ENCODE measurements at regions not wholly inside any gene's neighbourhood (a gene's known extent, or its start where the extent isn't known, plus 50 kb on each side); places are given as distances from the start of the nearest gene placed in this dataset.

DNA sequence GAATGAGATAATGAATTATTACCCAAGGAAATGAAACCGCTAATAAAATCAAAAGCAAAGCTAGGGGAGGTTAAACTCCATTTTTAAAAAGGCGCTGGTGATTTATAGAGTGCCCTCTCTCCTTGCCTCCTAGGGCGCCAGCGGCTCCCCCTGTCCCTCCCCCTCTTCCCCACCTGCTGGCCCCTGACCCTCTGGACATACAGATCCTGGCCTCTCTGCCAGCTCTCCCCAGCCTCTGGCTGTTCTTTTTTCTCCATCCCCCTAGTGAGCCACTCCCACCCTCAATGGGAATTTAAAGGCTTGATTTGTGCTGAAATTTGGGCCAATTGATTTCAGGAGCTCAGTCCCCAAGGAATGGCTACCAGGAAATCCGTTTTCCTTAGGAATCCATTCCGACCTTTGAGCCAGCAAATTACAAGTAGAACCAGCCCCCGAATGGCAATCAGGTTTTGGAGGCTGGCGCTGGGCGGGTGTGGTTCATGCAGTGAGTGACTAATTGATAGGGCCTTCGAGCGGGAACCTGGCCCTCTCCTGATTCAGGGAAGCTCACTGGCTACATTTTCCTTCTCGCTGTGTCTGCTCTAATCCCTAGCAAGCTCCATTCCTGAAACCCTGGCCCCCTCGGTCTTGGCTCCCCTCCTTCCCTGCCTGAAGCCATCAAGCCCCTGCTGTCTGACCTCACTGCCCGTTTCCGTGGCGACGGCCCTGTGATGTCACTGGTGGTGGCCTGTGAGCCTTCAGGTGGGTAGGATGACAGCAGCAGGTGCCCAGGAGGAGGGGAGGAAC is 141.9 kb upstream of the SDK2 start:
- no peak for ATAC-seq

DNA sequence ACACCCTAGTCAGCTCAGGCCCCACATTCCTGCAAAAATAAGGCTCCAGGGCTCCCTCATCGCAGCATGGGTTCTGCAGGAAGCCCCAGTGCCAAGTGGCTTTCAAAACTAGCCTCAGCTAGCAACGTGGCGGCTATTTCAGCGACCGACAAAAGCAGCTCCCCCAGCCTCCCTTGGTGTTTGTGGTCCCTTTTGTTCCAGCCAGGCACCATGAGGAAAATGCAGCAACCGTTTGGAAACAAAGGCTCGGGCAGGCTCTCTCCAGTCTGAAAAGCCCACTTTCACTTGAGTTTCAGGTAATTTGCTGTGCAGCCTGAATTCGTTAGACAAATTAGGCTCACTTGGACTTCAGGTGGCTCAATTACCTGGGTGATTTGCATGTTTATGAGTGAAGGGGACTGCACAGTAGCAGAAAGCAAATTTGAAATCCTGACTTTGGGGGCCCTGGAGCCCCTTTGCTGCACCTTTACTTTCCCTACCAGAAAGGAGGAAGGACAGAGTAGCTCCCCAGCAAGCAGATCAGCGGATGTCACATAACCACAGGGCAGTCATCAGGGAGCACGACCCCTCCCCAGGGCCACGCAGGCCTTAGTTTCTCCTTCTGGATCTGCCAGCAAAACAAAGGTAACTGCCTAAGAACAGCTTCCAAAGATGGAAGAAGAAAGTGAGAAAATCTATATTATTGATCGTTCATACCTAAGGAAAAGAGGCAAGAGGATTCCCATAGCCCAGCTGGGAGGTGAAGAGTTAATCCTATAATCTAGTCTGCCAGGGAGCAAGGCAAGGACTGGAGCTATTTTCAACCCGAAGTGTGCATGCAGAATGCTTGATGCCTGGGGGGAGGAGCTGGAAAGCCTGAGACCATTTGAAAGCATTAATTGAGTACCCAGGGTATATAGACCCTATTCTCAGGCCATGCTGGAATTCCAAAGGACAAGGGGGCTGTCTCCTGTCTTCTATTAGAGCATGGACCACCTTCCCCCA is 143.1 kb upstream of the SDK2 start:
- ATAC-seq = no peak

DNA sequence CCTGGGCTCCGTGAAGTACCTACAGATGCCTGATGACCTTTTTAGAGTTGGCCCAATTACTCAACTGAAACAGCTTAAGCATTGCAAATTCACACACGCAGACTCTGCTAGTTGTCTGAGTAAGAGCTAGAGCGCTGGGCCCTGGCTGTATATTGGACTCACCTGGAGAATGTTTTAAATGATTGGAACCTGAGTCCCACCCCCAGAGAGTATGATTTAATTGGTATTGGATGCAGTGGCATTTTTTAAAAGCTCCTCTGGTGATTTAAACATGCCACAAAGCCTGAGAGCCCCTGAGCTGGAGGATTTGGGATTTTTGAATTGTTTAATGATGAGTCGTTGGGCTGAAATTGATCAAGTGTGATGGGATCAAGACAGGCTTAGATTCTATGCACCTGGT is 143.9 kb upstream of the SDK2 start:
- ATAC-seq = no peak

DNA sequence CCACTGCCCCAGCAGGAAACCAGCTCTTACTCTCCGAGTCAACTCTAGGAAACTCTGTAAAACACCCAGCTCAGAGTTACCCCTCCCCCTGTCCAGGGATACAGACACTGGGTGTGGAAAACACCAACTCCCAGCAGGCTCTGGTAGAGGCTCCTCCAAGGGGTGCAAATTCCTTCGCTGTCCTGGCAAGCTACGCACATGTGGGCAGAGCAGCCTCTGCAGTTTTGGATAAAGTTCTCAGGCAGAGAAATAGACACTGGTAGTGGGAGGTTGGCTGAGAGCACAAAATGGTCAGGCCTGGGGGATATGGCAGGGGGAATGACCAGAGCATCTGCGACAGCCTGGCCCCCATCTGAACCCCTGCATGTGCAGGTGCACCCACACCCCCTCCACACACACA is 146.9 kb upstream of the SDK2 start:
- no peak for ATAC-seq

DNA sequence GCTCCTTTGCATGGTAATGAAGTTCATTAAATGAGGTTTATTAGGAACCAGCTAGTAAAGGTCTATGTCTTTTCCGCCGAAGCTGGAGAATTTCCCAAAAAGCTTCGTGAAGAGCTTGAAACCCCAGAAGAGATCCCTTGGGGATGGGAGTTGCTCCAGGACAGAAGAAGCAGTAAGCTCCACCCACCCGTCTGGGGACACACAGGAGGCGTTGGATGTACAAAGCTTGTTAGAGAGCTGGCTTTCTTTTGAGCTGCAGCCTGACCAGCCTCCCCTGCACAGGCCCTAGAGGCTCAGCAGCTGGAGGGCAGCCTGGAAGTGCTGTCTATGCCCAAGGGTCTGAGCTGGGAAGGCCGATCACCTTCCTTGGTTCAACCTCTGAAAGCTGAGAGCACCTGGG is 147.4 kb upstream of the SDK2 start:
- no peak for ATAC-seq

DNA sequence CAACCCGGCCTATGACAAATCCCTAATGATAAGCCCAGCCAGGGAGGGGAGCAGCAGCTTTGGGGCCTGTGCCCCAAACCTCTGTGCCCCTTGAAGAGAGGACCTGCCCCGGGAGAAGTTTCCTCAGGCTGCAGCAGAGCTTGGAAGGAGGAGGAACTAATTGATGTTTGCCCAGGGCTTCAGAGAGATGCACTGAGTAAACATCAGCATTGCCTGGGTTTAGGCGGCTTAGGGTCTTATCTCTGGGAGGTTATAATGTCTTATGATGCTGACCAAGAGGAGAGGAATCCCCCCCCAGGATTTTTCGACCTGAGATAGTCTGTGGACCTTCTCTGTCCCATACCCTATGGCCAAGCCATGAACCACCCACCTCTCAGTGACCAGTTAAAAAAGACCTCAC is 148.7 kb upstream of the SDK2 start:
- ATAC-seq = no peak

DNA sequence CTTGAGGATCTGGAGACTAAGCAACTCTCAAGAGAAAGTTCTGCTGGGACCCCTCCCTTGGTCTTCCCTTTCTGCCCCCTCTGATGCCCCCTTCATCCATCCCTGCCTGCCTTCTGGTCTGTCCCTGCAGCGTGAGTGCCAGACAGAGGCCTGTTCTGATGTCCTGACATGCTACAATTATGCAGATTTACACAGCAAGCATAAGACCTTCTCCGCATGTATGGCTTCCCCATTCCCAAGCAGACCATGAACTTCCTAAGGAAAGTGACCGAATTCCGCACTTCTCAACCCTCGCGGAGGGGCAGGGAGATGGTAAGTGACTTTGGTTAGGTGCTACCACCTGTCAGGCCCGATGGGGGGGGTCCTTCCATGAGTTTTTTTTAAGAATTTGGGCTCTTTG is 150.1 kb upstream of the SDK2 start:
- ATAC-seq = no peak

DNA sequence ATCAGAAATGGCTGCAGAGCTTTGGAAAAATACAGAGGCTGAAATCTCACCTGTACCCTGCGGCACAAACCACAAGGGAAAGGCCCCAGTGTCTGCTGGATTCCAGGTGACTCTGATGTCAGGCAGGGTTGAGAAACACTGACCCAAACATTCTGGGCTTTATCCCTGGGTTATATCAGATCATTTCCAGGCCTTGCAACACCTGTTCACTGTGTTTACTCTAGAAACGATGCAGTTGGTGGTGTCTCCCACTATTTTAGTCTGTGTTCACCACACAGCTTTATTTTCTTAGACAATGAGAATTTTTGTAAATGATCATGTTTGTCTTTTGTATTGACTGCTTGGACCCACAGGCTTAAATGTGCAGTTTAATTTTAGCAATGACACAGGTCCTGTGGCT is 151.5 kb upstream of the SDK2 start:
- ATAC-seq = no peak

DNA sequence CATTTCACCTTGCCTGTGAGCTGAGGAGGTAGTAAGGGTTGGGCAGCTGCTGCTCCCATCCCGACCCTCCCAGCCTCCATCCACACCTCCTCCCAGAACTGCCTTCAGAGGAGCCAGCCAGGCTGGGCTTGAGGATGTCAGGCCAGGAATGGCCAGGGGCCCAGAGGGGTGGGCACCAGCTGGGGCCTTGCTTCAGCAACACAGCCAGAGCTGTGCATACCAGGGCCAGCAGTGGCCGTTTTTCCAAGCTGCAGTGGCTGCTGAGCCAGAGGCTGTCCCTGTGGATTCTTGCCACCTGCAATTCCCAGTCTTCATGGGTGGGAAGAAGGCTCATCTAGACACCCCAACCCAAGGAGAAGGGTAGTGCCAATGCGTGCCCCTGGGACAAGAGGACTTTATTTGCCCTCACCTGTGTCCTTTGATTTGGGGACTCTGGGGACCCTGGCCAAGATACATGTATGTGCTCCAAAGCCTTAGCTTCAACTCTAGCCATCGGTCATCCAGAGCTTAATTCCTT is 153.4 kb upstream of the SDK2 start:
- ATAC-seq = no peak

DNA sequence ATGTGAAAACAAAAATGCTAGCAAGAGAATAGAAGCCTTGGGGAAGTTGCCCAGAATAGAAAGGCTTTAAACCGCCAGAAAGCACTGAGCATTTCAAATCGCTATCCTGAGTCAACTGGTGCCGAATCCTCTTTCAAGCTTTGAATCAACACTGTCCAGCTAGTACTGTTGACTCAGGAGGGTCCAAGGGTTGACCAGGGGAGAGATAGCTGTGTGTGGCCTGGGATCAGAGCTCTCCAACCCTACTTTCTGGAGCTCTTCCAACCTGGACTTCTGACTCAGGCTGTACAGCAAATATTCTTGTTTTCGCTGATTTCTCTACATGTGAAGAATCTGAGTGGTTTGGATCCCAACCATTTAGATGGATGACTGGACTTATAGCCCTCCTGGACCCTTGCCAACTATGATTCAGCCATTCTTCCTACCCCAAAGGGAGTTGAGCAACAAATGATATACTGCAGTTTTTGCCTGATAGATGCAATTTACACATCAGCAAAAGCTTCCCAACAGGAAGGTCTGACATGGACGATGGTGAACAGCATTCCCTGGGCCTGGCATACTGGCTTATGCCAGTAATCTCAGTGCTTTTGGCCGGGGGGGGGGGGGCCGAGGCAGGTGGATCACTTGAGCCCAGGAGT is 154.0 kb upstream of the SDK2 start:
- ATAC-seq = no peak

DNA sequence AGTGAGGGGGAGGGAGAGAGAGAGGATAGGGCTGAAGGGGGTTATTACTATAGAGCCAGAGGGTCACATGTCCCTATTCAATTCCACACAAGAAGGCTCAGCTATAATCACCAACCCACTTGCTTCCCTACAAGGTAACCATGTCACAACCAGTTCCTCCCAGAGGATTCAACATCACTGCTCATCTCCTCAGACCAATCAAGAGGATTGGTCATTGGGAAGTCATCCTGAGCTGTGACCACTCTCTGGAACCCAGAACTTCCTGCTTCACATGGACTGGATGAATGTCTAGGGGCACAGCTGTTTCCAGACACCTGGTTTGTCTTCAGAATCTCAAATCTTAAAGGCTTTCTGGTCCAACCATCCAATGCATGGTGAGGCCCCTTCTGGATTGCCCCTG is 154.9 kb upstream of the SDK2 start:
- no peak for ATAC-seq

DNA sequence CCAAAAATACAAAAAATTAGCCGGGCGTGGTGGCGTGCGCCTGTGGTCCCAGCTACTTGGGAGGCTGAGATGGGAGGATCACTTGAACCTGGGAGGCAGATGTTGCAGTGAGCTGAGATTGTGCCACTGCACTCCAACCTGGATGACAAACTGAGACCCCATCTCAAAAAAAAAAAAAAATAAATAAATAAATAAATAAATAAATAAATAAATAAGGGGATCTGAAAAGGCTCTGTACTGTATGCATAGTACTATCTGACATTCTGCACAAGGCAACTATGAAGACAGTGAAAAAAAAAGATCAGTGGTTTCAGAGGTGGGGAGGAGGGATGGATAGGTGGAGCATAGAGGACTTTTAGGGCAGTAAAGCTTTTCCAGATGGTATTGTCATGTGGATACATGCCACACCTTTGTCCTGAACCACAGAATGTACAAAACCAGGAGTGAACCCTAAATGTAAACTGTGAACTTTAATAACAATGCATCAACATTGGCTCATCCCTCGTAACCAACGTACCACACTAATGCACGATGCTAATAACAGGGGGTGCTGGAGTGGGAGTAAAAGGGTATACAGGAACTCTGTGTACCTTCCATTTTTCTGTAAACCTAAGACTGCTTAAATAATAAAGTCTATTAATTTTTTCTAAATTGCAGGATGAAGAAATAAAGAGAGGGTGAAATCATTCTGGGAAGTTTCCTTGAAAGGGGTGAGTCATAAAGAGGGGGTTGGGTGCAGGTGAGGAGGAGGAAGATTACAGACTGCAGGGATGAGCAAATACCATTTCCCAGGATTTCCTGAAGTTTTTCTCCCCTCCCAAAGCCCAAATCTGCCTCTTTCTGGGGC is 155.8 kb upstream of the SDK2 start:
- no peak for ATAC-seq

DNA sequence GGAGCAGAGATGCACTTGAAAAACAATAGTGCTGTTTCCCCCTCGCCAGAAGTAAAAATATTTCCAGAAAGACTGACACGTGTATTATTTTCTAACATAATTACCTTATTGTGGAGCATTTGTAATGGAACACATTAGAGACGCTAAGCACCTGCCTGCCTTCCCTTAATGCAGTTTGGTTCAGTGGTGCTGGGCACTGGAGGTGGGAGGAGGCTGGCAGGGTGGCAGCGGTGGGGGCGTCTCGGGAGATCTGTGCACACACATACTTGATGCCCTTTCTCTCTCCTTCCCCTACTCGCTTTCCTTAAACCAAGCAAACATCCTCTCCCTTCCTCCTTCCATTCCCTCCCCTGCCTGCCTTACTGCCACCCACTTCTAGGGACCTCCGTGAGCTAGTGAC is 156.6 kb upstream of the SDK2 start:
- no peak for ATAC-seq

DNA sequence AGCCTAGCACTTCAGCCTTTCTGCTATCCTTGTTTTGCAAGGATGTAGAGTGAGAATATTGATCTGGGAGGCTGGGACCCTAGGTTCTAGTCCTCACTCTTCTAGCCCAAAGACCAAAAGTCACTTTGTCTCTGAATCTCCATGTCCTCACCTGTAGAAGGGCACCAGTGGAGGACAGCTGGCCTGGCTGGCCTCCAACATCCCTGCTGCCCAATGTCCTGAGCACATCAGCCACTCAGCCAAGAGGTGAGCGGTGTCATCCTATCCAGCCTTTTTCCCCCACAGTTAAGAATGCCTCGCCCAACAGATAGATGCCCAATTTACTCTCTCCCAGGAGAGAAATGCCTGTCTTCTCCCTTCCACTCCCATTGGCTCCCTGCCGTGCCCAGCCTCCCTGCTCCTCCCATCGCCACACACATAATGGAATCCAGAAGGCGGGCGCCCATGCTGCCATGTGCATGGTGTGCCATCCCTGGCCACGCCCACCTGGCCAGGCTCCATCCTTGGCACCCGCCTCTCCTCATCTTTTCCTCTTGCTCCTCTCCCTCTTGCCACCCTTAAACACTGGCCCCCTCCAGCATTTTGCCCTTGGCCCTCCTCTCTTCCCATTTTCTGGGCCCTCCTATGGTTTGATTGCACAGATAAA is 157.3 kb upstream of the SDK2 start:
- ATAC-seq = no peak

DNA sequence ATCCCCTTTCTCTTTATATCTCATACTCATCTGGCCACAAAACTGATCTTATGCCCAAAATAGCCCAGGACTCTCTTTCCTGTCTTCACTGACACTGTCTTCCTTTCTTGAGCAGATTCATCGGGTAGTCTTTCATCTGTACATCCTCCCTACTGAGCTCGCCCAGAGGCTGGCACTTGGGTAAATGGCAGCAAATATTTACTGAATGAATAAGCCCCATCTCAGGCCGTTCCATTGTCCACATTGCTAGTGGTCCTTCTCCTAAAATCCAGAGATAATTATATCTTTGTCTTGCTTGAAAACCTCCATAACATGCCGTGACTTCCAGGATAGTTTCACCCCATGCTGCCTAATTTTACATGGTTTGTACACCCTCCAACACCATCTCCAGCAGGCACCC is 158.1 kb upstream of the SDK2 start:
- no peak for ATAC-seq

DNA sequence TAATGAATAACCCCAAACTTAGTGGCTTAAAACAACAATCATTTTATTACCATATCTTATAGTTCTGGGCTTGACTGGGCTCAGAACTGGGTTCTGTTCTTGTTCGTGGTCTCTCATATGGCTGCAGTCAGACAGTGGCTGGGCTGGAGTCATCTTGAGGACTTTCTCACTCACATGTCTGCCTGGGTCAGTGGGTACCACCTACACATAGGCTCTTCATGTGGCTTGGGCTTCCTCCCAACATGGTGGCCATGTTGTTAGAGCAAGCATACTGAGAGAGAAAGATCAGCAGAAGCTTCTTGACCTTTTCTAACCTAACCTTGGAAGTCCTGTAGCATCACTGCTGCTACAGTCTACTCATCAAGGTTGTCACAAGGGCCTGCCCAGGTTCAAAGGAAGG is 158.6 kb upstream of the SDK2 start:
- no peak for ATAC-seq

DNA sequence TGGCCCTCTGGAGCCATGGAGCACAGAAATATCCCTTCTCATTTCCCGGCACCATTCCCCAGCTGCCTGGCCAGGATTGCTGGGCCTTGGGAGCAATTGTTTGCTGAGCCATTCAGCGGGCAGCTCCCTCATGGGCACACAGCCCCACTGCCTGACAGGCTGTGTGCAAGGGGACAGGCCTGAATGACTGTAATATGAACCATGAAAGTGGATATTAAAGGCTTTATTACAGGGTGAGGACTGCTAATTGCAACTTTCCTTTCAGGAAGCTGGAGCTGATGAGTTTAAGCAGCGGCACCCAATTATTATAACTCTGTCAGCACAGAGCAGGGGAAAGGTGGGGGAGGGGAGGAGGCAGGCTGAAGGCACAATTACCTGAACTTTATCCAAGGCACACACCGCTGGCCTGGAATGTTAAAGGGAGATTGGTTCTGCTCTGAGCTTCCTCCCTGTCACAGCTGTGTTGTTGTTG is 159.8 kb upstream of the SDK2 start:
- ATAC-seq = no peak

DNA sequence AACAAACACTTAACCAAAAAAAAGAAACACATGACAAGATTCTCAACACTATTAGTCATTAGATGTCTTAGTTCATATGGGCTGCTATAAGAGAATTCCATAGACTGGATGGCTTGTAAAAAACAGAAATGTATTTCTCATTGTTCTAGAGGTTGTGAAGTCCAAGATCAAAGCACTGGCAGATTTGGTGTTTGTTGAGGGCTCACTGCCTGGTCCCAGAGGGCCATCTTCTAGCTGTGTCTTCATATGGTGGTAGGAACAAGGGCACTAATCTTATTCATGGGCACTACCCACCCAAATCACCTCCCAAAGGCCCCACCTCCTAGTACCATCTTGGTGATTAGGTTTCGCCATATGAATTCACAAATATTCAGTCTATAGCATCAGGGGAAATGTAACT is 162.5 kb upstream of the SDK2 start:
- no peak for ATAC-seq

DNA sequence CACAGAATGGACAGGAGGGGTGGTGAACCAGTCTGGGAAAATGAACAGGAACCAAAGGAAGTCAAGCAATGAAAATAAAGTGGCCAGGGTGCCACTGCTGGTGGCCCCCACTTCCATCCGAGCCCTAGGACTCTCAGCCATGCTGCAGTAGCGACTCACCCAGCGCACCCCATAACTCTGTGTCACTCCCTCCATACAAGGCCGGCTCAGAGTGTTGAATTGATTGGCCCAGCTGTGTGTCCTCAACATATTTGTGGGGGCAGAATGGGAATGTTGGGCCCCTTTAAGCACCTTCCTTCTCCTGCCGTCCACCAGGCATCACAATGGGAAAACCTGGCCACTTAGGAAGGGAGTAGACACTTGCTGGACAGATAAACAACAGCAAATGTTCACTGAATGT is 169.0 kb upstream of the SDK2 start:
- no peak for ATAC-seq

DNA sequence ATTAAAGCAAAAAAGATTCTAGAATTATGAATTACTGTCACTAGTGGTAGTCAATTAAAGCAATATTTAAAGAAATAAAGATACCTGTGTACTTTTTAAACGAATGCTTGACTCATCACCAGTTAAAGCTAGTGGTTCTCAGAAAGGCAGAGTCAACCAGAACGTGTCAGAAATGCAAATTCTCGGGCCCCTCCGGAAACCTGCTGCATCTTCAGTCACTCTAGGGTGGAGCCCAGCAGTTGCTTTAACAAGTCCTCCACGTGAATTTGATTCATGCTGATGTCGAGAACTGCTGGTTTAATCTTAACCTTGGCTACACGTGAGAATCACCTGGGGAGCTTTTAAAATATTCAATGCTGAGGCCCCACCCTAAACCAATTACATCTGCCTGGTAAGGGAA is 169.8 kb upstream of the SDK2 start:
- ATAC-seq = peak; percentile 20 to 35

DNA sequence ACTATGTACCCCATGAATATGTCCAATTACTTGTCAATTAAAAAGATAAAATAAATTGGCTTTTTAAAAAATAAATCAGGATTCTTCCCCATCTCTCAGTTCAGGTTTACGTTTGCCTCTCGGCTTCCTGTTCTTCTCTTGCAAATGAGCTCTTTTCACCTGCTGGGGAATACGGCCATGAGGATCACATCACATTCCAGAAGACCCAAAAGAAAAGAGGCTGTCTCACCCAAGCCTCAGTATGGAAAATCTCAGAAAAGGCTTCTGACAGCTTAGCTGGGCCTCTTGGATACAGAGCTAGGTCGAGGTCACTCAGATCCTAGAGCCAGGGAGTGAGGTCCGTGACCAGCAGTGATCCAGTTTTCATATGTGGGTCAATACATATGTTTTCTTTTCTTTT is 171.2 kb upstream of the SDK2 start:
- no peak for ATAC-seq

Data from activated CD4-positive, CD25-positive, alpha-beta regulatory T cell treated with anti-CD3 and anti-CD28 coated beads, Interleukin-2, amount 50 U/mL, for 24 hours (primary cell).